SK-N-SH treated with all-trans-retinoic acid at 6 μM for 48 hours (cell line): ENCODE measurements at regions not wholly inside any gene's neighbourhood (a gene's known extent, or its start where the extent isn't known, plus 50 kb on each side); places are given as distances from the start of the nearest gene placed in this dataset.

Experiments
- ARNTL ChIP-seq: fragments of 450-650 bp; formaldehyde crosslinking; IDR thresholded peaks from 2 replicates; pipeline ENCODE4 v1.5.0; 2020; ENCODE audit warnings: low read depth, mild to moderate bottlenecking, moderate library complexity, borderline replicate concordance
- BACH2 ChIP-seq: fragments of 250-450 bp; sonication (Bioruptor Pico); IDR thresholded peaks from 2 replicates; pipeline ENCODE4 v1.9.0; 2021; ENCODE audit warnings: mild to moderate bottlenecking, borderline replicate concordance
- ESRRG ChIP-seq: fragments of 250-450 bp; sonication (Bioruptor Pico); IDR thresholded peaks from 2 replicates; pipeline ENCODE4 v1.6.1; 2021; ENCODE audit warnings: mild to moderate bottlenecking
- ISL1 ChIP-seq: fragments of 250-450 bp; sonication (Bioruptor Pico); IDR thresholded peaks from 2 replicates; pipeline ENCODE4 v2.1.2; 2022; ENCODE audit warnings: mild to moderate bottlenecking, moderate library complexity
- PATZ1 ChIP-seq: fragments of 250-450 bp; sonication (Bioruptor Pico); IDR thresholded peaks from 2 replicates; pipeline ENCODE4 v1.8.0; 2020; ENCODE audit warnings: mild to moderate bottlenecking, moderate library complexity, borderline replicate concordance
- PPARA ChIP-seq: fragments of 250-450 bp; sonication (Bioruptor Pico); IDR thresholded peaks from 2 replicates; pipeline ENCODE4 v1.5.0; 2020; ENCODE audit warnings: mild to moderate bottlenecking, borderline replicate concordance
- RARB ChIP-seq: fragments of 250-450 bp; sonication (Bioruptor Pico); IDR thresholded peaks from 2 replicates; pipeline ENCODE4 v1.8.0; 2021; ENCODE audit warnings: mild to moderate bottlenecking, moderate library complexity
- TCF4 ChIP-seq: fragments of 250-450 bp; sonication (Bioruptor Pico); IDR thresholded peaks from 2 replicates; pipeline ENCODE4 v1.8.0; 2021; ENCODE audit warnings: mild to moderate bottlenecking, moderate library complexity, borderline replicate concordance
- TSHZ2 ChIP-seq: fragments of 250-450 bp; sonication (Bioruptor Pico); IDR thresholded peaks from 2 replicates; pipeline ENCODE4 v1.5.0; 2020; ENCODE audit warnings: mild to moderate bottlenecking, moderate library complexity
- ZC3H10 ChIP-seq: fragments of 250-450 bp; sonication (Bioruptor Pico); IDR thresholded peaks from 2 replicates; pipeline ENCODE4 v1.5.1; 2021; ENCODE audit warnings: mild to moderate bottlenecking, moderate library complexity
- ZFP3 ChIP-seq: fragments of 250-450 bp; sonication (Bioruptor Pico); IDR thresholded peaks from 2 replicates; pipeline ENCODE4 v1.5.0; 2020; ENCODE audit warnings: mild to moderate bottlenecking, moderate library complexity
- ZFP30 ChIP-seq: fragments of 450-650 bp; formaldehyde crosslinking; IDR thresholded peaks from 2 replicates; pipeline ENCODE4 v1.5.0; 2022; ENCODE audit warnings: mild to moderate bottlenecking, moderate library complexity
- TF ChIP-seq, protein P1 (sequence below): fragments of 250-450 bp; sonication (Bioruptor Pico); IDR thresholded peaks from 2 replicates; pipeline ENCODE4 v1.8.0; 2021; ENCODE audit warnings: low read depth, mild to moderate bottlenecking, moderate library complexity, borderline replicate concordance
- TF ChIP-seq, protein P2 (sequence below): fragments of 250-450 bp; sonication (Bioruptor Pico); IDR thresholded peaks from 2 replicates; pipeline ENCODE4 v1.5.1; 2020; ENCODE audit warnings: low read depth, mild to moderate bottlenecking, moderate library complexity

GRCh38 chr18:38941711-38942561 lies 1376.3 kb upstream of the CELF4 start:
- TF ChIP-seq RARB (no peak), ARNTL (CRISPR knock-in tag) (no peak), PATZ1 (CRISPR knock-in tag) (no peak), PPARA (CRISPR knock-in tag) (no peak), ZC3H10 (no peak), ZFP3 (CRISPR knock-in tag) (no peak), TSHZ2 (CRISPR knock-in tag) (no peak), TCF4 (no peak), ESRRG (CRISPR knock-in tag) (no peak), BACH2 (CRISPR knock-in tag) (no peak), ISL1 (no peak), ZFP30 (no peak)
- TF ChIP-seq, protein P1, sequence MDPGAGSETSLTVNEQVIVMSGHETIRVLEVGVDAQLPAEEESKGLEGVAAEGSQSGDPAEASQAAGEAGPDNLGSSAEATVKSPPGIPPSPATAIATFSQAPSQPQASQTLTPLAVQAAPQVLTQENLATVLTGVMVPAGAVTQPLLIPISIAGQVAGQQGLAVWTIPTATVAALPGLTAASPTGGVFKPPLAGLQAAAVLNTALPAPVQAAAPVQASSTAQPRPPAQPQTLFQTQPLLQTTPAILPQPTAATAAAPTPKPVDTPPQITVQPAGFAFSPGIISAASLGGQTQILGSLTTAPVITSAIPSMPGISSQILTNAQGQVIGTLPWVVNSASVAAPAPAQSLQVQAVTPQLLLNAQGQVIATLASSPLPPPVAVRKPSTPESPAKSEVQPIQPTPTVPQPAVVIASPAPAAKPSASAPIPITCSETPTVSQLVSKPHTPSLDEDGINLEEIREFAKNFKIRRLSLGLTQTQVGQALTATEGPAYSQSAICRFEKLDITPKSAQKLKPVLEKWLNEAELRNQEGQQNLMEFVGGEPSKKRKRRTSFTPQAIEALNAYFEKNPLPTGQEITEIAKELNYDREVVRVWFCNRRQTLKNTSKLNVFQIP (CRISPR knock-in tag) = no peak
- TF ChIP-seq, protein P2, sequence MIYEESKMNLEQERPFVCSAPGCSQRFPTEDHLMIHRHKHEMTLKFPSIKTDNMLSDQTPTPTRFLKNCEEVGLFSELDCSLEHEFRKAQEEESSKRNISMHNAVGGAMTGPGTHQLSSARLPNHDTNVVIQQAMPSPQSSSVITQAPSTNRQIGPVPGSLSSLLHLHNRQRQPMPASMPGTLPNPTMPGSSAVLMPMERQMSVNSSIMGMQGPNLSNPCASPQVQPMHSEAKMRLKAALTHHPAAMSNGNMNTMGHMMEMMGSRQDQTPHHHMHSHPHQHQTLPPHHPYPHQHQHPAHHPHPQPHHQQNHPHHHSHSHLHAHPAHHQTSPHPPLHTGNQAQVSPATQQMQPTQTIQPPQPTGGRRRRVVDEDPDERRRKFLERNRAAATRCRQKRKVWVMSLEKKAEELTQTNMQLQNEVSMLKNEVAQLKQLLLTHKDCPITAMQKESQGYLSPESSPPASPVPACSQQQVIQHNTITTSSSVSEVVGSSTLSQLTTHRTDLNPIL = no peak
